Naive B cell (primary cell): ENCODE measurements at regions not wholly inside any gene's neighbourhood (a gene's known extent, or its start where the extent isn't known, plus 50 kb on each side); places are given as distances from the start of the nearest gene placed in this dataset.

Experiments
- ATAC-seq, 2 donors: fragments of 150-1000 bp; cut with Tn5 transposase; 2 replicates each; pipeline ENCODE4 v1.10.0; 2021; ENCODE audit warnings: low read depth in 2 of 2, mild to moderate bottlenecking in 2 of 2, moderate library complexity in 2 of 2
- DNase-seq: peaks from one replicate; pipeline ENCODE4 v3.0.0; 2022
- H3K27ac Mint-ChIP-seq, 6 donors: one replicate each; pipeline ENCODE4 v1.8.0; 2020 to 2022; ENCODE audit warnings: mild to moderate bottlenecking in 6 of 6, mixed read lengths in 6 of 6, moderate library complexity in 5 of 6, inconsistent platforms in 2 of 6
- H3K27me3 Mint-ChIP-seq, 3 donors: one replicate each; pipeline ENCODE4 v1.8.0; 2021 to 2022; ENCODE audit warnings: mixed read lengths in 3 of 3, mild to moderate bottlenecking in 1 of 3
- H3K36me3 Mint-ChIP-seq, 2 donors: one replicate each; pipeline ENCODE4 v1.8.0; 2020 to 2022; ENCODE audit warnings: mixed read lengths in 2 of 2, inconsistent platforms in 1 of 2, mild to moderate bottlenecking in 1 of 2
- H3K4me1 Mint-ChIP-seq, 3 donors: one replicate each; pipeline ENCODE4 v1.8.0; 2020 to 2022; ENCODE audit warnings: mixed read lengths in 3 of 3, inconsistent platforms in 1 of 3, mild to moderate bottlenecking in 1 of 3, moderate library complexity in 1 of 3
- H3K4me3 Mint-ChIP-seq, 8 donors: one replicate each; pipeline ENCODE4 v1.8.0; 2020 to 2022; ENCODE audit warnings: mild to moderate bottlenecking in 8 of 8, mixed read lengths in 8 of 8, moderate library complexity in 8 of 8, inconsistent platforms in 2 of 8
- H3K9me3 Mint-ChIP-seq, 7 donors: one replicate each; pipeline ENCODE4 v1.8.0; 2020 to 2022; ENCODE audit warnings: mixed read lengths in 7 of 7, mild to moderate bottlenecking in 5 of 7, inconsistent platforms in 2 of 7, moderate library complexity in 1 of 7

- Mint-ChIP-seq H3K4me1 (no peaks in the 10 kb centered on the region), H3K4me3 (no peak overlapping the region), H3K27ac (no peak overlapping the region), H3K36me3 (peaks cover 0 to 4% of the 10 kb centered on the region in 2 donors), H3K27me3 (no peaks in the 10 kb centered on the region), H3K9me3 (peaks cover 0 to 3% (median 0%) of the 10 kb centered on the region in 7 donors)
- no peak for DNase-seq
- ATAC-seq, result no peak
Observed at GRCh38 chrX:84876876-84877275, 126.8 kb upstream of the APOOL start.

- no peak overlapping the region for H3K4me3 Mint-ChIP-seq
- H3K4me1 Mint-ChIP-seq, result no peaks in the 10 kb centered on the region
- H3K36me3 Mint-ChIP-seq, result no peaks in the 10 kb centered on the region
- no peak overlapping the region for H3K27ac Mint-ChIP-seq
- H3K27me3 Mint-ChIP-seq, result no peaks in the 10 kb centered on the region
- ATAC-seq (no peak), DNase-seq (no peak)
- peaks cover 0 to 2% (median 0%) of the 10 kb centered on the region in 7 donors for H3K9me3 Mint-ChIP-seq
Observed at GRCh38 chrX:84893897-84894296, 109.8 kb upstream of the APOOL start.

GRCh38 chrX:84907324-84907968 is 96.2 kb upstream of the APOOL start:
- ATAC-seq, result no peak
- H3K4me3 Mint-ChIP-seq, result no peak overlapping the region
- no peak for DNase-seq
- H3K27me3 Mint-ChIP-seq, result no peaks in the 10 kb centered on the region
- H3K9me3 Mint-ChIP-seq, result peaks cover 0 to 9% (median 0%) of the 10 kb centered on the region in 7 donors
- no peaks in the 10 kb centered on the region for H3K4me1 Mint-ChIP-seq
- no peak overlapping the region for H3K27ac Mint-ChIP-seq
- H3K36me3 Mint-ChIP-seq, result no peaks in the 10 kb centered on the region

GRCh38 chrX:84909151-84909550 is 94.5 kb upstream of the APOOL start:
- Mint-ChIP-seq H3K36me3 (no peaks in the 10 kb centered on the region), H3K4me3 (no peak overlapping the region), H3K27me3 (no peaks in the 10 kb centered on the region), H3K4me1 (no peaks in the 10 kb centered on the region), H3K9me3 (peaks cover 0 to 8% (median 0%) of the 10 kb centered on the region in 7 donors), H3K27ac (no peak overlapping the region)
- no peak for ATAC-seq
- no peak for DNase-seq

- Mint-ChIP-seq H3K4me3 (no peak overlapping the region), H3K27me3 (no peaks in the 10 kb centered on the region), H3K9me3 (peaks cover 2 to 13% (median 4%) of the 10 kb centered on the region in 7 donors), H3K27ac (no peak overlapping the region), H3K4me1 (no peaks in the 10 kb centered on the region), H3K36me3 (no peaks in the 10 kb centered on the region)
- no peak for ATAC-seq
- no peak for DNase-seq
Observed at GRCh38 chrX:84924624-84925023, 79.1 kb upstream of the APOOL start.

GRCh38 chrX:84932814-84933213 is 70.9 kb upstream of the APOOL start:
- H3K27ac Mint-ChIP-seq, result no peak overlapping the region

GRCh38 chrX:84933956-84934556 is 69.6 kb upstream of the APOOL start:
- ATAC-seq, result no peak
- no peak overlapping the region for H3K4me3 Mint-ChIP-seq

More at GRCh38 chrX:84932814-84933213, 70.9 kb upstream of the APOOL start:
- H3K9me3 Mint-ChIP-seq, result peaks cover 0 to 4% (median 0%) of the 10 kb centered on the region in 7 donors
- no peak overlapping the region for H3K4me3 Mint-ChIP-seq
- H3K4me1 Mint-ChIP-seq, result no peaks in the 10 kb centered on the region
- no peaks in the 10 kb centered on the region for H3K27me3 Mint-ChIP-seq
- DNase-seq (no peak), ATAC-seq (no peak)
- H3K36me3 Mint-ChIP-seq, result no peaks in the 10 kb centered on the region

More at GRCh38 chrX:84933956-84934556, 69.6 kb upstream of the APOOL start:
- no peaks in the 10 kb centered on the region for H3K27me3 Mint-ChIP-seq
- H3K36me3 Mint-ChIP-seq, result no peaks in the 10 kb centered on the region
- no peaks in the 10 kb centered on the region for H3K4me1 Mint-ChIP-seq
- H3K9me3 Mint-ChIP-seq, result peaks cover 0 to 4% (median 0%) of the 10 kb centered on the region in 7 donors
- no peak overlapping the region for H3K27ac Mint-ChIP-seq
- DNase-seq, result no peak
